ES-I3 (cell line): ENCODE measurements at regions not wholly inside any gene's neighbourhood (a gene's known extent, or its start where the extent isn't known, plus 50 kb on each side); places are given as distances from the start of the nearest gene placed in this dataset.
"Not testable (repeated sequence)": the region's sequence is repeated elsewhere in the genome, so short reads cannot be mapped to it uniquely, and the experiment has no call there.

Experiments
- H3K36me3 ChIP-seq: 2 replicates; pipeline ENCODE4 v1.6.1; 2013; ENCODE audit warnings: mild to moderate bottlenecking, low read length, control low read depth, moderate library complexity; ENCODE audit not compliant: insufficient read depth
- H3K4me1 ChIP-seq: 2 replicates; pipeline ENCODE4 v1.6.1; 2013; ENCODE audit warnings: mild to moderate bottlenecking, control low read depth, low read length; ENCODE audit not compliant: insufficient read depth
- H3K9ac ChIP-seq: 2 replicates; pipeline ENCODE4 v1.6.1; 2013; ENCODE audit warnings: low read depth, mild to moderate bottlenecking, low read length, moderate library complexity
- H3K9me3 ChIP-seq: 2 replicates; pipeline ENCODE4 v1.6.1; 2013; ENCODE audit warnings: mild to moderate bottlenecking, low read length, moderate library complexity; ENCODE audit not compliant: control insufficient read depth, insufficient read depth

GRCh38 chr5:127133071-127133470 lies 59.8 kb upstream of the C5orf63 start:
- Histone ChIP-seq H3K4me1 (no peaks in the 10 kb centered on the region), H3K9me3 (no peaks in the 10 kb centered on the region), H3K36me3 (no peaks in the 10 kb centered on the region), H3K9ac (no peak overlapping the region)

GRCh38 chr5:127136908-127137307 lies 63.6 kb upstream of the C5orf63 start:
- no peak overlapping the region for H3K9ac ChIP-seq
- H3K9me3 ChIP-seq: no peaks in the 10 kb centered on the region
- H3K4me1 ChIP-seq: no peaks in the 10 kb centered on the region
- H3K36me3 ChIP-seq: no peaks in the 10 kb centered on the region

GRCh38 chr5:127143722-127144121 lies 70.4 kb upstream of the C5orf63 start:
- Histone ChIP-seq H3K36me3 (no peaks in the 10 kb centered on the region), H3K9ac (no peak overlapping the region), H3K9me3 (no peaks in the 10 kb centered on the region), H3K4me1 (no peaks in the 10 kb centered on the region)

GRCh38 chr5:127153031-127153430 lies 79.7 kb upstream of the C5orf63 start:
- no peak overlapping the region for H3K9ac ChIP-seq

GRCh38 chr5:127153521-127153920 lies 80.2 kb upstream of the C5orf63 start:
- Histone ChIP-seq H3K36me3 (no peaks in the 10 kb centered on the region), H3K9me3 (no peaks in the 10 kb centered on the region)

More at GRCh38 chr5:127153031-127153430, 79.7 kb upstream of the C5orf63 start:
- Histone ChIP-seq H3K9me3 (no peaks in the 10 kb centered on the region), H3K4me1 (no peaks in the 10 kb centered on the region), H3K36me3 (no peaks in the 10 kb centered on the region)

GRCh38 chr5:127163750-127164149 lies 90.4 kb upstream of the C5orf63 start:
- Histone ChIP-seq H3K9me3 (no peaks in the 10 kb centered on the region), H3K4me1 (no peaks in the 10 kb centered on the region), H3K36me3 (no peaks in the 10 kb centered on the region; the same call in 1 of the 2 replicates), H3K9ac (no peak overlapping the region)

More at GRCh38 chr5:127153521-127153920, 80.2 kb upstream of the C5orf63 start:
- H3K4me1 ChIP-seq: no peaks in the 10 kb centered on the region
- H3K9ac ChIP-seq: no peak overlapping the region

- Histone ChIP-seq H3K4me1 (no peaks in the 10 kb centered on the region), H3K36me3 (no peaks in the 10 kb centered on the region), H3K9ac (no peak overlapping the region), H3K9me3 (peaks cover 3% of the 10 kb centered on the region; the same call in 1 of the 2 replicates)
These were observed 97.8 kb upstream of the C5orf63 start for GRCh38 chr5:127170918-127171600.

- Histone ChIP-seq H3K36me3 (no peaks in the 10 kb centered on the region), H3K4me1 (no peaks in the 10 kb centered on the region), H3K9ac (no peak overlapping the region), H3K9me3 (peaks cover 3% of the 10 kb centered on the region; the same call in 1 of the 2 replicates)
These were observed 103.5 kb upstream of the C5orf63 start for GRCh38 chr5:127176769-127177168.

GRCh38 chr5:127182631-127183030 lies 108.0 kb upstream of the MEGF10 start:
- not testable (repeated sequence) for H3K9me3 ChIP-seq, H3K4me1 ChIP-seq, H3K36me3 ChIP-seq, H3K9ac ChIP-seq

GRCh38 chr5:127183332-127183731 lies 107.3 kb upstream of the MEGF10 start:
- H3K9me3 ChIP-seq: no peaks in the 10 kb centered on the region
- no peaks in the 10 kb centered on the region for H3K4me1 ChIP-seq
- H3K36me3 ChIP-seq: no peaks in the 10 kb centered on the region
- H3K9ac ChIP-seq: no peak overlapping the region

GRCh38 chr5:127184851-127185250 lies 105.7 kb upstream of the MEGF10 start:
- H3K9me3 ChIP-seq: no peaks in the 10 kb centered on the region
- no peak overlapping the region for H3K9ac ChIP-seq
- H3K36me3 ChIP-seq: no peaks in the 10 kb centered on the region
- H3K4me1 ChIP-seq: no peaks in the 10 kb centered on the region

GRCh38 chr5:127186657-127187056 lies 103.9 kb upstream of the MEGF10 start:
- H3K9ac ChIP-seq: no peak overlapping the region
- H3K4me1 ChIP-seq: no peaks in the 10 kb centered on the region
- H3K9me3 ChIP-seq: no peaks in the 10 kb centered on the region
- no peaks in the 10 kb centered on the region for H3K36me3 ChIP-seq

- Histone ChIP-seq H3K9ac (no peak overlapping the region), H3K36me3 (no peaks in the 10 kb centered on the region), H3K4me1 (no peaks in the 10 kb centered on the region), H3K9me3 (no peaks in the 10 kb centered on the region)
These were observed 102.9 kb upstream of the MEGF10 start for GRCh38 chr5:127187706-127188105.

- no peaks in the 10 kb centered on the region for H3K4me1 ChIP-seq
- no peaks in the 10 kb centered on the region for H3K9me3 ChIP-seq
- H3K9ac ChIP-seq: no peak overlapping the region
- H3K36me3 ChIP-seq: no peaks in the 10 kb centered on the region
These were observed 98.4 kb upstream of the MEGF10 start for GRCh38 chr5:127192150-127192549.

GRCh38 chr5:127192836-127193338 lies 97.7 kb upstream of the MEGF10 start:
- Histone ChIP-seq H3K9ac (no peak overlapping the region), H3K4me1 (no peaks in the 10 kb centered on the region), H3K9me3 (no peaks in the 10 kb centered on the region), H3K36me3 (no peaks in the 10 kb centered on the region)
